WTC11 (cell line): ENCODE measurements at regions not wholly inside any gene's neighbourhood (a gene's known extent, or its start where the extent isn't known, plus 50 kb on each side); places are given as distances from the start of the nearest gene placed in this dataset.

Experiments
- CREM ChIP-seq: sonication (generic); formaldehyde crosslinking; IDR thresholded peaks from 2 replicates; pipeline ENCODE4 v1.8.1; 2022; ENCODE audit warnings: mild to moderate bottlenecking, missing genetic modification reagents, moderate library complexity
- ESRRA ChIP-seq: sonication (generic); formaldehyde crosslinking; IDR thresholded peaks from 2 replicates; pipeline ENCODE4 v1.8.1; 2022; ENCODE audit warnings: mild to moderate bottlenecking, missing genetic modification reagents, borderline replicate concordance
- ETV6 ChIP-seq: sonication (generic); formaldehyde crosslinking; IDR thresholded peaks from 2 replicates; pipeline ENCODE4 v1.8.1; 2022; ENCODE audit warnings: mild to moderate bottlenecking, missing genetic modification reagents
- FOXJ3 ChIP-seq: sonication (generic); formaldehyde crosslinking; IDR thresholded peaks from 2 replicates; pipeline ENCODE4 v1.9.0; 2021; ENCODE audit warnings: missing genetic modification reagents, mild to moderate bottlenecking, borderline replicate concordance
- GABPB1 ChIP-seq: sonication (generic); formaldehyde crosslinking; IDR thresholded peaks from 2 replicates; pipeline ENCODE4 v1.8.1; 2023; ENCODE audit warnings: mild to moderate bottlenecking, missing genetic modification reagents
- JAZF1 ChIP-seq: fragments of 250-450 bp; sonication (Bioruptor Pico); IDR thresholded peaks from 2 replicates; pipeline ENCODE4 v1.9.0; 2021; ENCODE audit warnings: moderate library complexity, mild to moderate bottlenecking, inconsistent platforms
- TP53 ChIP-seq: sonication (generic); formaldehyde crosslinking; IDR thresholded peaks from 2 replicates; pipeline ENCODE4 v1.8.1; 2023; ENCODE audit warnings: mild to moderate bottlenecking, missing genetic modification reagents
- ZNF232 ChIP-seq: sonication (generic); formaldehyde crosslinking; IDR thresholded peaks from 2 replicates; pipeline ENCODE4 v1.8.0; 2022; ENCODE audit warnings: mild to moderate bottlenecking, missing genetic modification reagents
- ZNF263 ChIP-seq: sonication (generic); formaldehyde crosslinking; IDR thresholded peaks from 2 replicates; pipeline ENCODE4 v1.8.1; 2022; ENCODE audit warnings: low read depth, mild to moderate bottlenecking, moderate library complexity, missing genetic modification reagents
- ZNF671 ChIP-seq: fragments of 250-450 bp; sonication (Bioruptor Pico); IDR thresholded peaks from 2 replicates; pipeline ENCODE4 v1.8.0; 2021; ENCODE audit warnings: mild to moderate bottlenecking
- TF ChIP-seq, protein P1 (sequence below): fragments of 200-600 bp; IDR thresholded peaks from 2 replicates; pipeline ENCODE4 v1.8.0; 2022; ENCODE audit warnings: antibody characterized with exemption
- TF ChIP-seq, protein P2 (sequence below): sonication (generic); formaldehyde crosslinking; IDR thresholded peaks from 2 replicates; pipeline ENCODE4 v1.8.0; 2022; ENCODE audit warnings: mild to moderate bottlenecking, missing genetic modification reagents
- TF ChIP-seq, protein P3 (sequence below): sonication (generic); formaldehyde crosslinking; IDR thresholded peaks from 2 replicates; pipeline ENCODE4 v1.8.1; 2022; ENCODE audit warnings: low read depth, mild to moderate bottlenecking, moderate library complexity, missing genetic modification reagents, borderline replicate concordance
- TF ChIP-seq, protein P4 (sequence below): sonication (generic); formaldehyde crosslinking; IDR thresholded peaks from 2 replicates; pipeline ENCODE4 v1.8.1; 2023; ENCODE audit warnings: mild to moderate bottlenecking, missing genetic modification reagents, moderate library complexity

DNA sequence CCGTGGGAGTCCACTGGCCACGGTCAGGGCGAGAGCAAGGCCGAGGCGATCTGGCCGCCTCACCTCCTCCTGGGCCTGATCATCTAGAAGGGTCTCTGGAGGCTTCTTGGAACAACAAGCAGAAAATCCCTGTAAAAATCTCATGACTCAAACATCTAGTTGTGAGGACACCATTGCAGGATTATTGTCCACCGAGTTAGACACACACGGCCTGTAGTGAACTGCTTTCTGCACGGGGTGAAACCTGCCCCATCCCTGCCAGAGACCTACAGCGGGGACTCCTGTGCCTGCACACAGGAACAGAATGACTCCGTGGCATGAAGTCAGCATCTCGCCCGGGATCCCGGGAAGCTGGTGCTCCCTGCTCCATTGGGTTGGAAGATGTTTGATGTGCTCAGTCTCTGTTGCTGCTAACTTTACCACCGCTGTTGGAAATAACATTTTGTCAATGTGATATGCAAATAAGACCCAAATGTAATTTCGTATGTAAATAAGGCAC is 267.0 kb upstream of the TCERG1L start:
- TF ChIP-seq, protein P1, sequence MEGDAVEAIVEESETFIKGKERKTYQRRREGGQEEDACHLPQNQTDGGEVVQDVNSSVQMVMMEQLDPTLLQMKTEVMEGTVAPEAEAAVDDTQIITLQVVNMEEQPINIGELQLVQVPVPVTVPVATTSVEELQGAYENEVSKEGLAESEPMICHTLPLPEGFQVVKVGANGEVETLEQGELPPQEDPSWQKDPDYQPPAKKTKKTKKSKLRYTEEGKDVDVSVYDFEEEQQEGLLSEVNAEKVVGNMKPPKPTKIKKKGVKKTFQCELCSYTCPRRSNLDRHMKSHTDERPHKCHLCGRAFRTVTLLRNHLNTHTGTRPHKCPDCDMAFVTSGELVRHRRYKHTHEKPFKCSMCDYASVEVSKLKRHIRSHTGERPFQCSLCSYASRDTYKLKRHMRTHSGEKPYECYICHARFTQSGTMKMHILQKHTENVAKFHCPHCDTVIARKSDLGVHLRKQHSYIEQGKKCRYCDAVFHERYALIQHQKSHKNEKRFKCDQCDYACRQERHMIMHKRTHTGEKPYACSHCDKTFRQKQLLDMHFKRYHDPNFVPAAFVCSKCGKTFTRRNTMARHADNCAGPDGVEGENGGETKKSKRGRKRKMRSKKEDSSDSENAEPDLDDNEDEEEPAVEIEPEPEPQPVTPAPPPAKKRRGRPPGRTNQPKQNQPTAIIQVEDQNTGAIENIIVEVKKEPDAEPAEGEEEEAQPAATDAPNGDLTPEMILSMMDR = no peak
- TF ChIP-seq TP53 (CRISPR knock-in tag) = no peak
- no peak for TF ChIP-seq ESRRA (CRISPR knock-in tag)
- no peak for TF ChIP-seq FOXJ3 (CRISPR knock-in tag)
- TF ChIP-seq ZNF671 (CRISPR knock-in tag) = no peak
- TF ChIP-seq, protein P2, sequence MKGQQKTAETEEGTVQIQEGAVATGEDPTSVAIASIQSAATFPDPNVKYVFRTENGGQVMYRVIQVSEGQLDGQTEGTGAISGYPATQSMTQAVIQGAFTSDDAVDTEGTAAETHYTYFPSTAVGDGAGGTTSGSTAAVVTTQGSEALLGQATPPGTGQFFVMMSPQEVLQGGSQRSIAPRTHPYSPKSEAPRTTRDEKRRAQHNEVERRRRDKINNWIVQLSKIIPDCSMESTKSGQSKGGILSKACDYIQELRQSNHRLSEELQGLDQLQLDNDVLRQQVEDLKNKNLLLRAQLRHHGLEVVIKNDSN (CRISPR knock-in tag) = no peak
- no peak for TF ChIP-seq CREM (CRISPR knock-in tag)
- TF ChIP-seq JAZF1 (CRISPR knock-in tag) = no peak
- no peak for TF ChIP-seq GABPB1 (CRISPR knock-in tag)
- TF ChIP-seq, protein P3, sequence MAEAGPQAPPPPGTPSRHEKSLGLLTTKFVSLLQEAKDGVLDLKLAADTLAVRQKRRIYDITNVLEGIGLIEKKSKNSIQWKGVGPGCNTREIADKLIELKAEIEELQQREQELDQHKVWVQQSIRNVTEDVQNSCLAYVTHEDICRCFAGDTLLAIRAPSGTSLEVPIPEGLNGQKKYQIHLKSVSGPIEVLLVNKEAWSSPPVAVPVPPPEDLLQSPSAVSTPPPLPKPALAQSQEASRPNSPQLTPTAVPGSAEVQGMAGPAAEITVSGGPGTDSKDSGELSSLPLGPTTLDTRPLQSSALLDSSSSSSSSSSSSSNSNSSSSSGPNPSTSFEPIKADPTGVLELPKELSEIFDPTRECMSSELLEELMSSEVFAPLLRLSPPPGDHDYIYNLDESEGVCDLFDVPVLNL (CRISPR knock-in tag) = no peak
- TF ChIP-seq ETV6 = no peak
- TF ChIP-seq, protein P4, sequence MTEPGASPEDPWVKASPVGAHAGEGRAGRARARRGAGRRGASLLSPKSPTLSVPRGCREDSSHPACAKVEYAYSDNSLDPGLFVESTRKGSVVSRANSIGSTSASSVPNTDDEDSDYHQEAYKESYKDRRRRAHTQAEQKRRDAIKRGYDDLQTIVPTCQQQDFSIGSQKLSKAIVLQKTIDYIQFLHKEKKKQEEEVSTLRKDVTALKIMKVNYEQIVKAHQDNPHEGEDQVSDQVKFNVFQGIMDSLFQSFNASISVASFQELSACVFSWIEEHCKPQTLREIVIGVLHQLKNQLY (CRISPR knock-in tag) = no peak
- TF ChIP-seq ZNF263 (CRISPR knock-in tag) = no peak
- TF ChIP-seq ZNF232 (CRISPR knock-in tag) = no peak
